ENCODE measurements at regions not wholly inside any gene's neighbourhood (a gene's known extent, or its start where the extent isn't known, plus 50 kb on each side); places are given as distances from the start of the nearest gene placed in this dataset.

GRCh38 chr9:82608487-82608886, 454.5 kb downstream of the RASEF start:
- no peak for TF ChIP-seq CTCF (conservative IDR thresholded peaks at IDR 0.05; ENCODE audit: low read depth, low read length)
- no peak for TF ChIP-seq EZH2 (IDR thresholded peaks at IDR 0.05; ENCODE audit: low read length, unreplicated experiment)

Measured in PC-3 (cell line).